Osteoblast (primary cell): ENCODE measurements at regions not wholly inside any gene's neighbourhood (a gene's known extent, or its start where the extent isn't known, plus 50 kb on each side); places are given as distances from the start of the nearest gene placed in this dataset.

Source experiments
- DNase-seq: peaks from one replicate; pipeline ENCODE4 v3.0.0; 2011; ENCODE audit warnings: low spot score, mixed read lengths; ENCODE audit not compliant: insufficient read length; ENCODE audit errors: missing footprints
- H2AFZ ChIP-seq: 2 replicates; pipeline ENCODE4 v1.6.0; 2011; ENCODE audit warnings: mild to moderate bottlenecking, low read length
- H3K27ac ChIP-seq: 2 replicates; pipeline ENCODE4 v1.5.1; 2011; ENCODE audit warnings: mild to moderate bottlenecking, low read depth, low read length, moderate library complexity
- H3K27me3 ChIP-seq: 2 replicates; pipeline ENCODE4 v1.6.0; 2012; ENCODE audit warnings: mild to moderate bottlenecking, control low read depth, inconsistent platforms, low read length, moderate library complexity; ENCODE audit not compliant: insufficient read depth
- H3K36me3 ChIP-seq: 2 replicates; pipeline ENCODE4 v1.5.1; 2011; ENCODE audit warnings: mild to moderate bottlenecking, low read length, control low read depth, moderate library complexity; ENCODE audit not compliant: insufficient read depth
- H3K4me1 ChIP-seq: 2 replicates; pipeline ENCODE4 v1.5.1; 2011; ENCODE audit warnings: mild to moderate bottlenecking, low read length, control low read depth, moderate library complexity; ENCODE audit not compliant: insufficient read depth
- H3K4me2 ChIP-seq: 2 replicates; pipeline ENCODE4 v1.6.0; 2011; ENCODE audit warnings: mild to moderate bottlenecking, low read length; ENCODE audit not compliant: insufficient read depth
- H3K4me3 ChIP-seq: fragments of 200-600 bp; sonication (generic); 3 replicates; pipeline ENCODE4 v1.5.1; 2012; ENCODE audit warnings: mild to moderate bottlenecking, low read length, inconsistent platforms; ENCODE audit not compliant: insufficient read depth
- H3K79me2 ChIP-seq: 2 replicates; pipeline ENCODE4 v1.6.0; 2012; ENCODE audit warnings: mild to moderate bottlenecking, low read length, control low read depth, inconsistent platforms; ENCODE audit not compliant: insufficient read depth
- H3K9me3 ChIP-seq: 2 replicates; pipeline ENCODE4 v1.5.1; 2011; ENCODE audit warnings: low read depth, low read length, control low read depth
- H4K20me1 ChIP-seq: 2 replicates; pipeline ENCODE4 v1.6.0; 2012; ENCODE audit warnings: mild to moderate bottlenecking, low read length, control low read depth; ENCODE audit not compliant: insufficient read depth
- TF ChIP-seq, protein P1 (sequence below): IDR thresholded peaks from 2 replicates; pipeline ENCODE4 v1.5.1; 2011; ENCODE audit warnings: mild to moderate bottlenecking, low read depth, low read length, moderate library complexity; ENCODE audit errors: extremely low read depth

DNA sequence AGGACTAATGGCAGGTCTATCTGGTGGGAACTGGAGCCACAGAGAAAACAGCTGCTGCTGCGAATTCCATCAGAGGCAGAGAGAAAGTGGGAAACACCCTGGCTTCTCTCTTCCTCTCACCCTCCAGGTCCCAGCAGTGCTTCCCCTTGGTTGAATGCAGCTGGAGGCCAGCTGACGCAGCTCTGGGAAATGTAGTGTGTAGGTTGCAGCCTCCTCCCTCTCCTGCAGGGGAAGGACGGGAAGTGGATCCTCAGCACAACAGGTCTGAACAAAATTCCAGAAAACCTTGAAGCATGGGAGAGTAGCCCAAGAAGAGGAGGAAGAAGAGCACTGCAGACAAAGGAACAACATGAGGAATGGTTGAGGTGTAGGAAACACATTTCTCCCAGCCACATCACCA, 67.8 kb upstream of the MMP2 start:
- H3K79me2 ChIP-seq, result no peaks in the 10 kb centered on the region
- TF ChIP-seq, protein P1, sequence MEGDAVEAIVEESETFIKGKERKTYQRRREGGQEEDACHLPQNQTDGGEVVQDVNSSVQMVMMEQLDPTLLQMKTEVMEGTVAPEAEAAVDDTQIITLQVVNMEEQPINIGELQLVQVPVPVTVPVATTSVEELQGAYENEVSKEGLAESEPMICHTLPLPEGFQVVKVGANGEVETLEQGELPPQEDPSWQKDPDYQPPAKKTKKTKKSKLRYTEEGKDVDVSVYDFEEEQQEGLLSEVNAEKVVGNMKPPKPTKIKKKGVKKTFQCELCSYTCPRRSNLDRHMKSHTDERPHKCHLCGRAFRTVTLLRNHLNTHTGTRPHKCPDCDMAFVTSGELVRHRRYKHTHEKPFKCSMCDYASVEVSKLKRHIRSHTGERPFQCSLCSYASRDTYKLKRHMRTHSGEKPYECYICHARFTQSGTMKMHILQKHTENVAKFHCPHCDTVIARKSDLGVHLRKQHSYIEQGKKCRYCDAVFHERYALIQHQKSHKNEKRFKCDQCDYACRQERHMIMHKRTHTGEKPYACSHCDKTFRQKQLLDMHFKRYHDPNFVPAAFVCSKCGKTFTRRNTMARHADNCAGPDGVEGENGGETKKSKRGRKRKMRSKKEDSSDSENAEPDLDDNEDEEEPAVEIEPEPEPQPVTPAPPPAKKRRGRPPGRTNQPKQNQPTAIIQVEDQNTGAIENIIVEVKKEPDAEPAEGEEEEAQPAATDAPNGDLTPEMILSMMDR, result no peak
- no peak overlapping the region for H3K4me2 ChIP-seq
- H3K27me3 ChIP-seq, result no peaks in the 10 kb centered on the region
- H2AFZ ChIP-seq, result no peak overlapping the region
- no peak overlapping the region for H3K4me3 ChIP-seq
- no peaks in the 10 kb centered on the region for H3K4me1 ChIP-seq
- no peak overlapping the region for H3K27ac ChIP-seq
- no peaks in the 10 kb centered on the region for H4K20me1 ChIP-seq
- DNase-seq, result no peak
- H3K9me3 ChIP-seq, result no peaks in the 10 kb centered on the region
- H3K36me3 ChIP-seq, result no peaks in the 10 kb centered on the region

DNA sequence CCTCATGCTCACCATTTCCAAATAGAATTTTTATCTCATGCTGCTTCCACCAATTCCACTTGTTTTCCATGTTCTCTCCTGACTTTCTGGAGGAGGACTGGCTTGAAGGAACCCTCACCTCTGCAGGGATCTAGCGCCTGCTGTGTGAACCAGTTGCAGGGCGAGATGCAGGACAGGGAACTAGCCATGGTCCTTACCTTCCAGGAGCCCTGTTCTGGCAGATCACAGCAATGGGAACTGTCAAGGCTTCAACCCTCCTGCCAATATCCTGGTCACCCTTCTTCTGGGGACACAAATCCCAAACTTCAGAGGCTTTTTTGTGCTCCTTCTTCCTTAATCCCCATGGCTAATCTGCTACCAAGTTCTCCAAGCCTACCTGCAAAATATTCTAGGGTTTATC, 60.4 kb upstream of the MMP2 start:
- H3K27ac ChIP-seq, result no peak overlapping the region
- H3K9me3 ChIP-seq, result no peaks in the 10 kb centered on the region
- H3K79me2 ChIP-seq, result no peaks in the 10 kb centered on the region
- no peak overlapping the region for H3K4me3 ChIP-seq
- no peaks in the 10 kb centered on the region for H3K27me3 ChIP-seq
- H3K36me3 ChIP-seq, result no peaks in the 10 kb centered on the region
- TF ChIP-seq, protein P1, result no peak
- H3K4me2 ChIP-seq, result no peak overlapping the region
- H4K20me1 ChIP-seq, result no peaks in the 10 kb centered on the region
- no peak for DNase-seq
- H3K4me1 ChIP-seq, result no peaks in the 10 kb centered on the region
- H2AFZ ChIP-seq, result no peak overlapping the region

DNA sequence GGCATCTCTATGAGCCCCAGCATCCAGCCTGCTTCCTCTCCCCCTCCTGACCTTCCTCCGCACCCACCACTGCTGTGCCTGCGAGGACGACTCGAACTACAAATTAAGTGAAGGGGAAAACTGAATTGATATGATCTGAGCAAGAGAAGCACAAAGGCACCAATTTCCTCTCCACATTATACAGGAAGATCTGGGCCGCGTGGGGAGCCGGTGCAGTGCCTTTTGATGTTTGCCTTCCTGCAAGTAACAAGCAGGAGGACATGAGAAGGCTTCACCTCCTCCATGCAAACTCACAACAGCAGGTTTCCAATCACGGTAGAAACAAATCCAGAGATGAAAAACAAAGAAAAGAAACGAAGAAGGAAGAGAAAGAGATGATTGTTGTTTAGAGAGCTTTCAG, 57.8 kb upstream of the MMP2 start:
- Histone ChIP-seq H3K4me1 (no peaks in the 10 kb centered on the region), H3K27me3 (no peaks in the 10 kb centered on the region), H3K4me2 (no peak overlapping the region), H3K79me2 (no peaks in the 10 kb centered on the region), H3K36me3 (no peaks in the 10 kb centered on the region), H2AFZ (no peak overlapping the region), H4K20me1 (no peaks in the 10 kb centered on the region), H3K27ac (no peak overlapping the region), H3K4me3 (no peak overlapping the region), H3K9me3 (no peaks in the 10 kb centered on the region)
- TF ChIP-seq, protein P1, result no peak
- no peak for DNase-seq

DNA sequence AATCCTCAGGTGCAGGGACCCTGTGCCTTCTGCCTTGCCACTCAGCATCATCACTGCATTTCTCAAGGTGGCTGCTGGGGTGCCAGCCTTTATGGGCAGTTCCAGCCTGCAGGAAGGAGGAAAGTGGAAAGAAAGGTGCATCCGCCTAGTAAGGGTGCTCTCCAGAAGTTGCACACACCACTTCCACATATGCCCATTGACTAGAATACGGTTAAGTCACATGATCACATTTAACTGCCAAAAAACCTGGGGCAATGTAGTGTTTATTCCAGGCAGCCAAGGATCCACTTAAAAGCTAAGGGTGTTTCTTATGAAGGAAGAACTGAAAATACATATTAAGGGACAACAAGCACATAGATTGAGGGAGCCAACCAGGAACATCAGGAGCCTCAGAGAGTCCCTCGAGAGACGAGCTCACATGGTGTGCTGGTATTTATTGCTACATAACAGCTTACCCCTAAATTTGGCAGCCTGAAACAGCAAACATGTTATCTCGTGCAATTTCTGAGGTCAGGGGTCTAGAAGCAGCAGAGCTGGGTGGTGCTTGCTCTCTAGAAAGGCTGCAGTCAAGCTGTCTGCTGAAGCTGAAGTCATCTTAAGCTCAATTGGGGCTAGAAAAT, 52.0 kb upstream of the MMP2 start:
- no peaks in the 10 kb centered on the region for H3K79me2 ChIP-seq
- DNase-seq, result no peak
- TF ChIP-seq, protein P1, result no peak
- no peaks in the 10 kb centered on the region for H4K20me1 ChIP-seq
- no peaks in the 10 kb centered on the region for H3K36me3 ChIP-seq
- no peak overlapping the region for H2AFZ ChIP-seq
- H3K4me1 ChIP-seq, result no peaks in the 10 kb centered on the region
- no peaks in the 10 kb centered on the region for H3K9me3 ChIP-seq
- no peak overlapping the region for H3K27ac ChIP-seq
- no peak overlapping the region for H3K4me2 ChIP-seq
- H3K27me3 ChIP-seq, result peaks cover 2% of the 10 kb centered on the region
- no peak overlapping the region for H3K4me3 ChIP-seq
